Heart right ventricle (tissue), 16 donors: ENCODE measurements at regions not wholly inside any gene's neighbourhood (a gene's known extent, or its start where the extent isn't known, plus 50 kb on each side); places are given as distances from the start of the nearest gene placed in this dataset.

ENCODE experiments used
- ATAC-seq, 8 donors: fragments of 200-7000 bp; cut with Tn5 transposase; one replicate each; pipeline ENCODE4 v1.9.1; 2020; ENCODE audit warnings: mild to moderate bottlenecking in 8 of 8, moderate library complexity in 8 of 8, moderate number of reproducible peaks in 1 of 8
- DNase-seq, 2 donors: peaks; one replicate each; pipeline ENCODE4 v3.0.0-alpha.2; 2020
- H3K27ac ChIP-seq, 10 donors: fragments of 200-600 bp; sonication (generic) in 2 of 10; one replicate each; pipeline versions ENCODE4 v1.5.0 to v1.8.0; 2020 to 2022; ENCODE audit warnings: mild to moderate bottlenecking in 3 of 10
- H3K27me3 ChIP-seq, 7 donors: fragments of 200-600 bp; one replicate each; pipeline ENCODE4 v1.8.0; 2021 to 2022; ENCODE audit warnings: mild to moderate bottlenecking in 2 of 7
- H3K36me3 ChIP-seq, 9 donors: fragments of 200-600 bp; sonication (generic) in 1 of 9; one replicate each; pipeline versions ENCODE4 v1.5.0 to v1.8.0; 2020 to 2022; ENCODE audit warnings: mild to moderate bottlenecking in 2 of 9
- H3K4me1 ChIP-seq, 9 donors: fragments of 200-600 bp; sonication (generic) in 1 of 9; one replicate each; pipeline versions ENCODE4 v1.5.0 to v1.8.0; 2020 to 2022; ENCODE audit warnings: mild to moderate bottlenecking in 4 of 9
- H3K4me3 ChIP-seq, 10 donors: fragments of 200-600 bp; sonication (generic) in 2 of 10; one replicate each; pipeline versions ENCODE4 v1.5.0 to v1.8.0; 2020 to 2022; ENCODE audit warnings: mild to moderate bottlenecking in 7 of 10, moderate library complexity in 2 of 10
- H3K9me3 ChIP-seq, 11 donors: fragments of 200-600 bp in 10 of 11; sonication (generic) in 2 of 11; one replicate each; pipeline versions ENCODE4 v1.5.0 to v1.8.0; 2013 to 2022; ENCODE audit warnings: mild to moderate bottlenecking in 2 of 11, control low read depth in 1 of 11, moderate library complexity in 1 of 11
- WGBS, 2 donors: extraction: QIAGEN DNeasy Blood & Tissue Kit; methylation state at CpG; one replicate each; pipeline ENCODE4 v1.1.7; 2013; ENCODE audit warnings: inconsistent platforms in 1 of 2; 5-methylcytosine and 5-hydroxymethylcytosine counted together
- intact Hi-C, 10 donors: fragments of 100-400 bp; cut with DNase I; formaldehyde crosslinking; loops; one replicate each; pipeline versions ENCODE4 v1.11.1 to v1.14.2; 2022
- TF ChIP-seq, protein P1 (sequence below), 9 donors: fragments of 200-600 bp; sonication (generic) in 2 of 9; IDR thresholded peaks; one replicate each; pipeline versions ENCODE4 v1.5.0 to v1.8.0; 2021 to 2022; ENCODE audit warnings: antibody characterized with exemption in 9 of 9, mild to moderate bottlenecking in 5 of 9, moderate library complexity in 1 of 9
- donor health status: Arrhythmogenic right ventricular cardiomyopathy.
- donor health status: ischemic (EF 13 %, LVEDD 7.1; RV severe dilation, severe dysfunction).
- donor health status: healthy with polysubstance abuse.
- donor health status: DM: no; HTN: yes; CAD: no.
- donor health status: DM: no; HTN: no; CAD: no.
- donor health status: ischemic (EF 25% LVEDD 6.9; RV normal size, moderate dysfunction).
- donor health status: ischemic (EF 25% LVEDD 5.7; RV mildly dilated, moderate dysfunction).
- donor health status: healthy.
- donor health status: DM: yes; HTN: yes; CAD: no.
- donor health status: Ischemic cardiomyopathy.
- donor health status: ischemic (EF 35%, LVEDD 5.7; RV mildly dilated, moderate dysfunction).
- donor health status: nonischemic (EF 11% LVEDD 7.7; RV severe dilation, severe dysfunction).
- donor health status: DM: yes; HTN: yes; CAD: no.
- donor health status: PGD.
- donor health status: ischemic (EF 29% LVEDD 5.4; RV normal size, mild dysfunction).
- donor health status: nonischemic (EF 23%, LVEDD 6.1; RV moderate dilation, normal function).

DNA sequence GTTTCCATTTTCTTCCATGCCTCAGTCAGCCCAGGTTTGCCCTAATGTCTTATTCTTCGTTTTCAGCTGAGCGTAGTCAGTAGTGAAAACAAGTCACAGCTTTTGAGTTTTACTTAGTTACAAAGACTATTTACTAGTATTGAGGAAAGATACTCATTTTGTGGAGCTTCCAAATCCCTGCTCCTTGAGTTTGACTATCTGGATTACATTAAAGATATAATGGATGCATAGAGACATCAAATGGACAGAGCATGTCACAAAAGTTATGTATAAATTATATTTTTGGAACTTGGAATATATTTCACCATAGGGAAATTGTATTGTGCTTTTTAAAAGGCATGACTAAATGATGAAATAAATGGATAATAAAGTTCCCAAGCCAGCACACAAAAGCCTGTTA, 54.6 kb upstream of the AKAP13 start:
- WGBS, 2 donors: 96 to 97% methylated on average over 2 of the region's 2 CpGs
- Histone ChIP-seq H3K4me1 (peaks cover 2 to 24% (median 18%) of the 10 kb centered on the region in 9 donors), H3K4me3 (no peak overlapping the region), H3K9me3 (peaks cover 0 to 20% (median 0%) of the 10 kb centered on the region in 11 donors), H3K36me3 (no peaks in the 10 kb centered on the region), H3K27ac (no peak overlapping the region), H3K27me3 (no peaks in the 10 kb centered on the region)
- TF ChIP-seq, protein P1, sequence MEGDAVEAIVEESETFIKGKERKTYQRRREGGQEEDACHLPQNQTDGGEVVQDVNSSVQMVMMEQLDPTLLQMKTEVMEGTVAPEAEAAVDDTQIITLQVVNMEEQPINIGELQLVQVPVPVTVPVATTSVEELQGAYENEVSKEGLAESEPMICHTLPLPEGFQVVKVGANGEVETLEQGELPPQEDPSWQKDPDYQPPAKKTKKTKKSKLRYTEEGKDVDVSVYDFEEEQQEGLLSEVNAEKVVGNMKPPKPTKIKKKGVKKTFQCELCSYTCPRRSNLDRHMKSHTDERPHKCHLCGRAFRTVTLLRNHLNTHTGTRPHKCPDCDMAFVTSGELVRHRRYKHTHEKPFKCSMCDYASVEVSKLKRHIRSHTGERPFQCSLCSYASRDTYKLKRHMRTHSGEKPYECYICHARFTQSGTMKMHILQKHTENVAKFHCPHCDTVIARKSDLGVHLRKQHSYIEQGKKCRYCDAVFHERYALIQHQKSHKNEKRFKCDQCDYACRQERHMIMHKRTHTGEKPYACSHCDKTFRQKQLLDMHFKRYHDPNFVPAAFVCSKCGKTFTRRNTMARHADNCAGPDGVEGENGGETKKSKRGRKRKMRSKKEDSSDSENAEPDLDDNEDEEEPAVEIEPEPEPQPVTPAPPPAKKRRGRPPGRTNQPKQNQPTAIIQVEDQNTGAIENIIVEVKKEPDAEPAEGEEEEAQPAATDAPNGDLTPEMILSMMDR (IDR thresholded peaks at IDR 0.05): no peak
- DNase-seq (no peak), ATAC-seq (no peak)
- intact Hi-C loops: no loop called here

DNA sequence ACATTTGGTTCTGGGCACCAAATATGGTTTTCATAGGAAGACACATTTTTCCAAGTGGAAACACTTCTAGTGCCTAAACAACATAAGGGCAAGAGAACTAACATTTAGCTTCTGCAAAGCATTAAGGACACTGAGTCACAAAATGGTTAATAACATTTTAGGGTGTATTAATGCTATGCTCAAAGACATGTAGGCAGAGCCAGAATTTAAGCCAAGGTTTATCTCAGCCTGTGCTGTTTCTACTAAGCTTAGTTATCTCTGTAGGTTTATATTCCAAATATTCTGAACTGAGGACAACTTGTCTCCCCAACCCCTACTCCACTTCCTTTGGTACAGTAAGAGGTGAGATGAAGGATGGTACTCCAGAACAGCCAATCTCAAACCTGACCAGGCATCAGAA, 54.1 kb upstream of the AKAP13 start:
- H3K4me3 ChIP-seq: no peak overlapping the region
- H3K9me3 ChIP-seq: peaks cover 0 to 20% (median 0%) of the 10 kb centered on the region in 11 donors
- H3K27ac ChIP-seq: no peak overlapping the region
- intact Hi-C loops: no loop called here
- H3K27me3 ChIP-seq: no peaks in the 10 kb centered on the region
- ATAC-seq (no peak), DNase-seq (no peak)
- TF ChIP-seq, protein P1 (IDR thresholded peaks at IDR 0.05): no peak
- no peaks in the 10 kb centered on the region for H3K36me3 ChIP-seq
- H3K4me1 ChIP-seq: peaks cover 2 to 29% (median 23%) of the 10 kb centered on the region in 9 donors

DNA sequence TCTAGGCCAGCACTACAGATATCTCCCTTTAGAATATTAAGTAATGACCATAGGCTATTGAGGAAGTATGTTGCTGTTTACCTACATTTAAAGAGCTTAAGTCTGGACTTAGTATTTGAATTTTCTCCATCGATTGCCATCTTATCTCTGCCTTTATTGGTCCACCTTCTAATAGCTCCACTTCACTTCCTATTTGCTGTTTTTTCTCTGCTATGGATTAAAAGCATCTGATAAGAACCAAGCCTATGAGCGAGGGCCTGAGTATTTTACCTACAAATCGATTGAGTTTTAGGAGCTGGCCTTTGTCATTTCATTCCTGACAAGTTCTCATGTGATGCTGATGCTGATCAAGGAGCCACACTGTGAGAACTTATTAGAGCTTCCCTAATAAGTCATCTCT, 52.6 kb upstream of the AKAP13 start:
- Histone ChIP-seq H3K27me3 (no peaks in the 10 kb centered on the region), H3K9me3 (peaks cover 0 to 6% (median 0%) of the 10 kb centered on the region in 11 donors), H3K27ac (no peak overlapping the region), H3K36me3 (no peaks in the 10 kb centered on the region), H3K4me1 (peaks cover 9 to 42% (median 32%) of the 10 kb centered on the region in 9 donors), H3K4me3 (no peak overlapping the region)
- intact Hi-C loops: no loop called here
- DNase-seq (no peak), ATAC-seq (no peak)
- WGBS, 2 donors: 69 to 75% methylated on average over 3 of the region's 3 CpGs
- TF ChIP-seq, protein P1 (IDR thresholded peaks at IDR 0.05): no peak

DNA sequence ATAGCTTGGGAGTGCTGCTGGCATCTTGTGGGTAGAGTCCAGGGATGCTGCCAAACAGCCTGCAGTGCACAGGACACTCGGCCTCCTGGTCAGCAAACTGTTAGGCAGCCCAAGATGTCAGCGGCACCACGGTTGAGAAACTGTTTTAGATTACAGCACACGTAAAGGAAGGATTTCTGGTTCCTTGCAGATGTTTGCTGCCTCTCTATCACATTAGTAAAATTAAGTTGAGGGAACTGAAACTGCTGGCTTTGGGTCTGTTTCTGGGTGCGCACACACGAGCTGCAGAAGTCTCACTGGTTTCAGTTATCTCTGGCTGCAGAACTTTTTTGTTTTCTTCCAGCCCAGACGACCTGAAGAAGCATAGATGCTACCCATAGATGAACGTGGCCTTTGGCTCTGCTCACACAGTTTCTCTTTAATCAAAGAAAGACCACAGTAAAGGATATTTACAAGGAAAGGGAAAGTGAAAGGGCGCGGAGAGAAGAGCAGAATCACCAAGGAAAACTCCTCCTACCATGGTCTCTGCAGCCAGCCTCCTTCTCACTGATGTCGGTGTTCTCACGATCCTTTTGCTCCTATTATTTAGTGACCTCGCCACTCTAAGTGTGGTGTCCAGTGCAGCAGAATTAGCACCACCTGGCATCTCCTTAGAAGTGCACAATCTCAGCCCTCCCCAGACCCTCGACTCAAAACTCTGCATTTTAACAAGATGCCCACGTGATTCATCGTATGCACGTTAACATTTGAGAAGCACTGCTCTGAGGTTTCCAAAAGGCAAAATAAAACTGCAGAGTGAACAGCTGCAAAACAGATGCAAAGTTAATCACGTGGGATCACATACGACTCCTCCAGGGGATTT, 50.6 kb upstream of the AKAP13 start:
- intact Hi-C loops: loop anchor here in 7 of 10 donors (2.0 to 10.0 kb wide), 15 partner anchors 29 to 255 kb away; partner anchors contain the start of gene AKAP13 (in 4 of the 7)
- H3K9me3 ChIP-seq: peaks cover 0 to 4% (median 0%) of the 10 kb centered on the region in 11 donors
- peak in 5 of 8 donors; percentile 17 to 41 (median 29) for ATAC-seq
- TF ChIP-seq, protein P1 (IDR thresholded peaks at IDR 0.05): no peak
- H3K27me3 ChIP-seq: no peaks in the 10 kb centered on the region
- peaks cover 9 to 55% (median 38%) of the 10 kb centered on the region in 9 donors for H3K4me1 ChIP-seq
- H3K36me3 ChIP-seq: no peaks in the 10 kb centered on the region
- peak overlapping the region in 9 of 10 donors; percentile 12 to 56 (median 46) for H3K4me3 ChIP-seq
- H3K27ac ChIP-seq: peak overlapping the region; percentile 6 to 93 (median 88)
- peak in 1 of 2 donors; percentile 29 for DNase-seq
- 20 to 35% methylated on average over 19 of the region's 19 CpGs for WGBS, 2 donors
